HEK293T (cell line): ENCODE measurements at regions not wholly inside any gene's neighbourhood (a gene's known extent, or its start where the extent isn't known, plus 50 kb on each side); places are given as distances from the start of the nearest gene placed in this dataset.

Source experiments
- BHLHE40 ChIP-seq: fragments of 450-650 bp; IDR thresholded peaks from 2 replicates; pipeline ENCODE4 v1.6.1; 2016; ENCODE audit warnings: mild to moderate bottlenecking, moderate library complexity, borderline replicate concordance
- SP1 ChIP-seq: fragments of 450-650 bp; IDR thresholded peaks from 2 replicates; pipeline ENCODE4 v1.6.1; 2017
- TARDBP ChIP-seq: fragments of 450-650 bp; IDR thresholded peaks from 2 replicates; pipeline ENCODE4 v1.6.1; 2016

DNA sequence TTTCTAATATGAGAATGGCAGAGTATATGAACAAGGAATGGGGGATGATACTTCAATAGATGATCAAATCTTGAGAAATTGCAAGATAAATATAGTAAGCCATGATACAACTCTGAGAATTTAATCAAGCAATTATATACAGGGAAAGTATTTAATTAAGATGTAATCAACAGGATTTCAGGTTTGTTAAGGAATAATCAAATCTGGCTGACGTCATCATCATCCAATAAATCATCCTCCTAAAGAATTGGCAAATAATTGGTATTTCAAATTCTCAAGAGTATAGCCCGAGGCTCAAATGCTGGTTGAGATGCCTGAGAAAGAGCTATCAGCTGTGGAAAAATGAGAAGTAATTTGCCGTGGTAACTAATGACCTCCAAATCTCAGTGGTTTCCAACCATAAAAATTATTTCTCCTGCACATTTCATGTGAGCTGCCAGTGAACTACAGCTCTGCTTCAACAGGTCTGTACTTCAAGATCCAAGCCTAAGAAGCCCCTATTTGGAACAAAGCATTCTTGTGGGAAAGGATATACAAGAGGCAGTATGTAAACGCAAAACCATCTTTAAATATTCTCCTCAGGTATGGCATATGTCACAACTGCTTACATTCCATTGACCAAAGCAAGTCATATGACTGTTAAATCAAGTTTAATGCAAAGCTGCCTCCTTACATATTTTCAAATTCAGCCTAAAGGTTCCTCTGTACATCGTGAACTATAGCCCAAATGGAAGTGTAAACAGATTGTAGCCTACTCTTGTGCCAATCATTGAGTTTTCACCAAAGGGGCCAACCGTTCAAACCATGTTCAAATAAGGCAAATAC is 503.0 kb downstream of the KIF20B start:
- TF ChIP-seq BHLHE40 (no peak), SP1 (no peak), TARDBP (no peak)
